Hematopoietic multipotent progenitor cell treated with erythropoietin and hydrocortisone succinate and interleukin-3 and kit ligand, for 17 days (in vitro differentiated cells): ENCODE measurements at regions not wholly inside any gene's neighbourhood (a gene's known extent, or its start where the extent isn't known, plus 50 kb on each side); places are given as distances from the start of the nearest gene placed in this dataset.
"Not testable (repeated sequence)": the region's sequence is repeated elsewhere in the genome, so short reads cannot be mapped to it uniquely, and the experiment has no call there.

ENCODE experiments used
- DNase-seq: peaks from one replicate; pipeline ENCODE4 v3.0.0-alpha.2; 2015; ENCODE audit warnings: low spot score

- DNase-seq: not testable (repeated sequence)
These were observed 217.6 kb upstream of the ISL1 start for GRCh38 chr5:51165621-51166020.

DNA sequence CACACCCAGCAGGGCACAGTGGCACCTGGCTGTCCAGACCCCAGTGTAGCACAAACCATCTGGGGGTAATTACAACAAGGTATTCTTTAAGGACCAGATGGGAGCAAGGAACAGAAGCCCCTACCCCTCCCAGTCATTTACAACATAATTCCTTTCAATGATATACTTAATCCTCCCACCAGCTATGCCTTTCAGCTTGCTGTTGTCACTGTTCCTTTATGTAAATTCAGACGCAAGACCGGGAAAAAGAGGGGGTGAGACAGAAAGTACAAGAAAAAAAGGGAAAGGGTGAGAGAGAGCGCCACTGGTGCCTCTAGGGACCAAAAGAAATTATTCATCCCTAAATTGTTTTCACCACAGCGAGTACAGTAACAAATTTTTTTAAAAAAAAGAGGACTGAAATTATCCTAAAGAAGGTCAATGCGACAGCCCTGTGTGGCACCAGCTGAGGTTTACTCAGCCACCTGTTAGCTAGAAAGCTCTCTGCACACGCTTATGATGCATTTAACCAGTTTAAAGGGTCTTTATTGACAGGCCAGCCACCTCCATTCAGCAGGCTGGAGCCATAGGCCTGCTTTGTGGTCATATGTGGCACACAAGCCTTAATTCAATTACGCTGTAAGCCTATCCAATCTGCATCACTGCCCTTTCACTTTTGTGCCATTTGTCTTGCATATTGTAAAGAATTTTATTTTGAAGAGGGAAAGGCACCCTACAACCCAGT is 210.2 kb upstream of the ISL1 start:
- DNase-seq: no peak

DNA sequence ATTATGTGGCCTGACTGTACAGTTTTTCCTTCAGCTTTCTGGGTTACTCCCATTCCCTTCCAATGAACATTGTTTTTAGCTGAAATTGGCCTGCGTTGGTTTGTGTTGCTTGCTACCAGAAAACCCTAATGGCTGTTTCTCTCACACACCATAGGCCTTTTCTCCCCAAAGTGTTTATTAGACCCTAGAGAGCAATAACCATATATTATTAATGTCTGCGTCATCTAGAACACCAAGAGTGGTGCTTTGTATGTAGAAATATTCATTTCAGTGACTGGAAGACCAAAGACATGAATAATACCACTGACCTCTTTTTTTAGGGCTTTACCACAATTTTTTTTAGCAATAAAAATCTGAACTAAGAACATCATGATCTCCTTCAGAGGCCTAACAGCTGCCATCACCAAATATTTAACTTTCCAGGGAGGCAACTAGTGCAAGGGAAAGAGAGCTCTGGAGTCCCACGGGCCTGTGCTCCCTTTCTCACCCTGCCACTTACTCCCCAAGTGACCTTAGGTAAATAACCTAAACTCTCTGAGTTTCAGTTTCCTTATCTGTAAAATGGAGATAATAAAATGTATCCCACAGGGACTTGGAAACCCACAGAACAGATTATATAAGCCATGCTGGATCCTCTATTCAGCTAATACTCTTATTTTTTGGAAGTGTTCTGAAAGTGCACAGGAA is 201.9 kb upstream of the ISL1 start:
- DNase-seq: no peak

DNA sequence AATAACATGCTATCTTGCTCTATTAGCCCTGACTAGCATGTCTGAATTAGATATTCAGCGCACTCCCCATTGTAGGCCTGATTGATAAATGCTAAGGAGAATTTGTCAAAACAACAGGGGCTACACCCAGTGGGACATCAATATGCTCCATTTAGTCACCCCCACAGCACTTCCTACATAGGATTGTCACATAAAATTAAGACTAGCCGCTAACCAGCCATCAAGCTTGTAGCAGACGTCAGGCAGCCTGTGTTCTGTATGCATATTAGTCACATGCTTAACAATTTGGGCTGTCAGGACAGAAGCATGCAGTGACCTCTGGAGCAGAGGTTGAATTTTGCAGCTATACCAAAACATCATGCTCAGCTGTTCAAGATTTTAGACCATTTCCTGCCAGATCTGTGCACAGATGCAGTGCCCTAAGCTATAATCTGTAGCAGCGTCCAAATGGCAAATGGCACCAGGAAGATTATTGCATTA is 197.4 kb upstream of the ISL1 start:
- no peak for DNase-seq

- no peak for DNase-seq
These were observed 195.2 kb upstream of the ISL1 start for GRCh38 chr5:51188001-51188591.

GRCh38 chr5:51194671-51195070 is 188.6 kb upstream of the ISL1 start:
- DNase-seq: no peak

DNA sequence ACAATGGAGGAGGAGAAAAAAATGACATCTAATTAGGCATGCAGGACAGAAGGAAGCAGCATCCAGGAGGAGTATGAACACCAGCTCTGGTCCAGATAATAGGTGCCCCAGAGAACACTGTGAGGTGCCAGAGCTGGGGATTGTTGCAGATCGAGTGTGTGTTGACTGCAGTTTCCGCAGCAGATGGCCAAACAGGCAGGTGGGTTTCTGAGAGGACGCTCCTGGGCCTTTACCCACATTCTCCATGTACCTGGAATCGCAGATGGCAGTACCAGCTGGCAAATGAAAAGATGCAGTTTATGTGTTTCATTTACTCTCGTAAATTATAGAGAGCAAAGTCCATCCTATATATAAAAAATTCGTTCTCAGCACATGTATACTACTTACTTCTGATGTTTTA is 182.2 kb upstream of the ISL1 start:
- DNase-seq: no peak

DNA sequence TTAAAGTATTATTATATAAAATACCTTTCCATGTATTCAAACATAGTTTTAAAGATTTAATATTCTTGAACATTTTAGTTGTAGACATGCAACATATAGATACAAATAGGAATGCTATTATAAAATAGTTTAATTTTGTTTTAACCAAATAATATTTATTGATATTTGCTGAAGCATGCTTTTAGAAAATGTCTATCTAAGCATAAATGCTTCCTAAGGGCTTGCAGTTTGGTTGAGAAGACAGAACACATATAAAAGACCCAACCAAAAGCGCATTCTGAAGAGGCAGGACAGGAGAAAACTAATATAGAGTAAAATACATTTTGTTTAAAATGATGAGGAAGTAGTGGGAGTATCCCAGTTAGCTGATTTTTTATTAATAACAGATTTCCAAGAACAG is 181.5 kb upstream of the ISL1 start:
- DNase-seq: no peak

- DNase-seq: no peak
These were observed 181.1 kb upstream of the ISL1 start for GRCh38 chr5:51202161-51202560.

DNA sequence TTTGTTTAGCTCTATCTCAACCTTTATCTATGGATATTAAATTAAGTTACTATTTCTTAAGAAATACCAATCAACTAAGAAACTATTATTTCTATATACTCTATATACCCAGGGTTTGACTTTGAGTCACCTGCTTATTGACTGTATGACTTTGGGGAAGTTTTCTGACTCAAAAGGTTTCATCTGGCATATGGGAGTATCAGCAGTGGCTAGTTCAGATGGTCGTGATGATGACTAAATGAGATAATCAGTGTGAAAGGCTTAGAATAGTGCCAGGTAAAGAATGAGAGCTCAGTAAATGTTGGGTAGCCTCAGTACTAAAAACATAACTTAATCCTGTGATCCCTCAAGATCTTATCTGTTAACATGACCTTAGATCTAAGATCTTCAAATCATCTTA is 179.7 kb upstream of the ISL1 start:
- no peak for DNase-seq

DNA sequence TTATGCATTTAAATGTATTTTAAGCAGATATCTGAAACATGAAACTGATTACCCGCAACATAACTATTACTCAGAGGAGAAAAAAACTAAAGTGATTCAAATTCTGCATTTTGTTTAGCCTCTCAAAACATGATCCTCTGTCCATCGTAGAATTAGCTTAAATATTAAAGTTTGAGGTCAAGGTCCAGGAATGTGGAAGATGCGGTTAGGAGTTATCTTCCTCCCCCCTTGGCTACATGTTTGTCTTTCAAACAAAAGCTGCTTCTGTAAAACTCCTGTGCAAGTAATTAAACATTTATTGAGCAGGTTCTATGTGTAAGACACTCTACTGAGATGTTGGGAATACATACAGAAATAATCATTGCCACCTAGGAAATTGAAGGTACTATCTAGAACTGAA is 175.0 kb upstream of the ISL1 start:
- no peak for DNase-seq

- DNase-seq: no peak
These were observed 168.5 kb upstream of the ISL1 start for GRCh38 chr5:51214746-51215145.

DNA sequence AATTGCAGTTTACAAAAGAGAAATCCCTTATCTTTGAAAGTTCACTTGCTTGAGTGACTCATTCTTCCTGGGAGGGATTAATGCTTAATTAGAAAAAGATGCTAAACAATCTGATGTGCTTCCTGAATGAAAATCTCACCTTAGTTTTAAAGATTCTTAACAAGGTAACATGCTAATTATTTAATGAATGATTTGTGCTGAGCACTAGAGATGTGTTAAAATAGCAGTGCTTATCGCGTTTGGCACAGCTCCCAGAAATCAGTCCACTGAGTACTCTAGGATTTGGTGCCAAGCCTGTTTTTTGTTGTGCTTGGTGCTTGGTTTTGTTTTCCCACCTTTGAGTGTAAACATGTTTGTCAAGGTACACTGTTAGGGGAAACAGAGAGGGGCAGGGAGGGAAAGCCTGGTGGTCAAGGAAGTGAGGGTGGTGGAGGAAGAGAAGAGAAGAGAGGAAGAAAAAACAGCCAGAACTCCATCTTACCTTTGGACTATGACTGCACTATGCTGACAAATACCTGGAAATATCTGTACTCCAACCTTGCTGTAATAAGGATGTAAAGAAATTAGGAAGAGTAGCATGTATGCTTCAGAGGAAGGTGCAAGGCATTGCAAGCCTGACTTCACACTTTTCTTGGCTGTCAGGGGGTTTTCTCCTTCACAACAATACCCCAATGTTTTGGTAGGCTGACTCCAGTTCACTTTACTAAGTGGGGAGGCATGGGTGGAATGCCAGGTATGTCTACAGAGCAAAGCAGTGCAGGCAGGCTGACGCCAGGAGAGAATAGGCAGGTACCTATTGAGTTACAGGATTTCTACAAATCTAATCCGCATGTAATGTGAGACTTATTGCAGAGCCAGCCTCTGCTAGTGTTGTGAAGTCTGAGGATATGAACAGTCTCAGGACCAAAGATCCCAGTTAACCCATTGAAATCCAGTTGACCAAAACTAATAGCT is 157.2 kb upstream of the ISL1 start:
- no peak for DNase-seq

DNA sequence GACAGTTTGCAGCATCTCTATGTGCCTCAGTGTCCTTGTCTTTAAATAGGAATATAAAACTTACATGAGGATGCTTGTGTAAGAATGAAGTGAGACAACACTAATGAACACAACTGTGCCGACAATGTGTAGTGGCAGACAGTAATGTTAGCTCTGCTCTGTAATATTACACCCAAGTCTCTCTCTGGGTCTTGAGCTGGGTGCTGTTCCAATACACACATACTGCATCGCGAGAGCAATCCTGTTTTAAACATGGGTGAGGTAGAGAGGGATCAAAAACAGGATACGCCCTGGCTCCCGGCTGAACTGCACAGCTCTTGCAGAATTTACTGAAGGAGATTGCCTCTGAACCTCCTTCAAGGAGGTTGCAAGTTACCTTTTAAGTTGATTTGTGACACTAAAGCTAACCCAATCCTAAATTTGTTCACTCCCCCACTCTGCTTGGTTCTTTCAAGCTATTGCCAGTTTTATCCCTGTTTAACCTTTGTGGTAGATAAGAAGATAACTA is 155.2 kb upstream of the ISL1 start:
- no peak for DNase-seq

- no peak for DNase-seq
These were observed 152.9 kb upstream of the ISL1 start for GRCh38 chr5:51230336-51230735.

DNA sequence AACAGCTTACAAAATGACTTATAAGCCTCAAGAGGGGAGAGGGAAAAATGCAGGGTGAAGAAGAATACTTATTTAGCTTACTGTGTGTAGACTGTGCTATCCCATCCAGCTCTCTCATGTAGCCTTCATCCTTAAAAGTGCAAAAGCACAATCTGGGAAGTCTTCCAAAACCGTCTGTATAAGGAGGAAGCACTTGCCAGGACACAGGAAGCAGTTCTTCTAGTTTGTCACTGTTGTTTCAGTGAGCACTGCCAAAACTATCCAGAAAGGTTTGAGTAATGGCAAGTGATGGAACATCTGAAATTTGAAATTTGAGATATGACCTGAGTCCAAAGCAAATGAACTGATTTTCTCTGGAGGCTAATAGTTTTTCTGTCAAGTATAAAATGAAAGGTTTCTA is 140.8 kb upstream of the ISL1 start:
- DNase-seq: no peak

DNA sequence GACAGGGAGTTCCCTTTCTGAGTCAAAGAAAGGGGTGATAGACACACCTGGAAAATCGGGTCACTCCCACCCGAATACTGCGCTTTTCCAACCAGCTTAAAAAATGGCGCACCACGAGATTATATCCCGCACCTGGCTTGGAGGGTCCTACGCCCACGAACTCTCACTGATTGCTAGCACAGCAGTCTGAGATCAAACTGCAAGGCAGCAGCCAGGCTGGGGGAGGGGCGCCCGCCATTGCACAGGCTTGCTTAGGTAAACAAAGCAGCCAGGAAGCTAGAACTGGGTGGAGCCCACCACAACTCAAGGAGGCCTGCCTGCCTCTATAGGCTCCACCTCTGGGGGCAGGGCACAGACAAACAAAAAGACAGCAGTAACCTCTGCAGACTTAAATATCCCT is 132.3 kb upstream of the ISL1 start:
- not testable (repeated sequence) for DNase-seq

DNA sequence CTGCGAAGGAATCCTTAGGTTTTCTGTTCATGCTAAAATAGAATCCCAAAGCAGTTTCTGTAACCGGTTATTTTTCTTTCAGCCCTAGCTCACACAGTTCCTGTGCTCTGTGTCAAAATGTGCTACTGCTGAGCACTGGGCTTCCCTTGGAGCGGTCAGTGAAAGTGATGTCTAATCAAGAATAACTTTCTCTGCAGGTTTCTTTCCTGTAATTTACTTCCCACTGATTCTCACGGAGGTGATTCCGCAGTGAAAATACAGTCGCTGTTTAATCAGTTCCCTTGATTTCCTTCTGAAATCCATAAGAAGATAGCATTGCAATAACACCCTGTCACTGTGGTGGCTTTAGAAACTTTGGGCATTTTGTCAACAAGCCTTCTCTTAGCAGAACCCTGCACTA is 112.0 kb upstream of the ISL1 start:
- no peak for DNase-seq

GRCh38 chr5:51273021-51273420 is 110.2 kb upstream of the ISL1 start:
- no peak for DNase-seq

DNA sequence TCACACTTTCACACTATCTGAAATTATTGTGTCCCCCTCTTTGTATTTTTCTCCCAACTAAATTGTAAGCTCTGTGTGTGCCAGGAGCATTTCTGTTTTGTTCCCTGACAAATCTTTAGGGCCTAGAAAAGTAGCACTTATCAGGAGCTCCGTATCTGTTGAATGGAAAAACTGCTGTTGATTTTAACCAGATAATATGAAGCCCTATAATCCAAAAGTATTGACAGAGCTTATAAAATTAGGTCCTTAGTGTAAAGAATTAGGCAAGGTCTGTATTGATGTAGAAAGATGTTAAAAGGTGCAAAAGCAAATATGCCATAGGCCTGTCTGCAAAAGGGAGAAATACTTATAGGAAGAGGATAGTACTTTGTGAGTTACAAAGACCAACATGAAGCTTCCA is 109.4 kb upstream of the ISL1 start:
- DNase-seq: no peak

DNA sequence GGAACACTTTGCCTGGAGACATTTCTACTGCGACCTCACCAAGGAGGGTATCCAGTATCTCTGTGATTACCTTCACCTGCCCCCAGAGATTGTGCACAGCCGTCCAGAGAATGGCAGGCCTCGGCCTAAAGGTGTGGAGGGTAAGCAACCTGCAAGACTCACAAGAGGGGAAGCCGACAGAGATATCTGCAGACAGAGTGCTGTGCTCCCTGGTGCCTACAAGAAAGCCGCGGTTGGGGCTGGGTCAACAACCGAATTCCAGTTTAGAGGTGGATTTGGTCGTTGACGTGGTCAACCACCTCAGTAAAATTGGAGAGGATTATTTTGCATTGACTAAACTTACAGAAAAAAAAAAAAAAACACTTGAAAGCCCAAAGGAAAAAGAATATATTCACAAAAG is 107.8 kb upstream of the ISL1 start:
- DNase-seq: no peak

DNA sequence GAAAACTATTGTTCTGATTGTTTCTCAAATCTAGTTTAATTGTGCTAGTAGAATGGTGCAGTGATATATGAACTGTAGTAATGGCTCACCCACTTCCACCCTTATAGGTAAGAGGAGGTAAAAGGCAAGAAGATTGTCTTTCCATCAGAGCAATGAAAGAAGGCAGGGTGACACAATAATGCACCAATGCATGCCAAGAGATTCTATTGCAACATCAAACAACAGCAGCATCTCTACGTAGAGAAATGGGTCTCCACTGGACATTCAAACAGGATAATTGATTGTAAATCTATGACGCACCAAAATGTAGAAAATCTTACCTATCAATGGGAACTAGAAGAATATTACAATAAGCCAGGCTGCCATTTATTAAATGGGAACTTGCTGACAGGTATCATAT is 107.0 kb upstream of the ISL1 start:
- no peak for DNase-seq
